ENCODE measurements at regions not wholly inside any gene's neighbourhood (a gene's known extent, or its start where the extent isn't known, plus 50 kb on each side); places are given as distances from the start of the nearest gene placed in this dataset.

- no peak overlapping the region for H3K4me3 ChIP-seq
- WGBS, 2 donors: 82 to 87% methylated on average over 8 to 15 of the region's 15 CpGs
- DNase-seq (peak in 1 of 2 donors; percentile 41), ATAC-seq (ENCODE audit: low FRiP score in 2 of 2) (peak; percentile 35 to 93)
- TF ChIP-seq POLR2A (IDR thresholded peaks at IDR 0.05) (no peak), POLR2AphosphoS5 (IDR thresholded peaks at IDR 0.05) (no peak), CTCF (IDR thresholded peaks at IDR 0.05) (no peak), EP300 (IDR thresholded peaks at IDR 0.05) (no peak)
- peaks cover 0 to 3% (median 0%) of the 10 kb centered on the region in 4 donors for H3K4me1 ChIP-seq
- H3K9me3 ChIP-seq: no peaks in the 10 kb centered on the region
- no peaks in the 10 kb centered on the region for H3K27me3 ChIP-seq
- H3K27ac ChIP-seq: no peak overlapping the region
- no peaks in the 10 kb centered on the region for H3K36me3 ChIP-seq
Measured at GRCh38 chr3:134427400-134428111, 53.3 kb upstream of the AMOTL2 start.

GRCh38 chr3:134426660-134427181, 52.5 kb upstream of the AMOTL2 start:
- peak in 1 of 2 donors; percentile 8 for ATAC-seq (ENCODE audit: low FRiP score in 2 of 2)
- DNase-seq: no peak
- Histone ChIP-seq H3K36me3 (no peaks in the 10 kb centered on the region), H3K9me3 (no peaks in the 10 kb centered on the region), H3K4me3 (no peak overlapping the region), H3K4me1 (peaks cover 0 to 3% (median 0%) of the 10 kb centered on the region in 4 donors), H3K27ac (no peak overlapping the region), H3K27me3 (no peaks in the 10 kb centered on the region)
- TF ChIP-seq EP300 (IDR thresholded peaks at IDR 0.05): no peak
- TF ChIP-seq POLR2A (IDR thresholded peaks at IDR 0.05): no peak
- no peak for TF ChIP-seq POLR2AphosphoS5 (IDR thresholded peaks at IDR 0.05)
- TF ChIP-seq CTCF (IDR thresholded peaks at IDR 0.05): no peak
- WGBS, 2 donors: 93 to 100% methylated on average over 6 to 9 of the region's 9 CpGs

- Histone ChIP-seq H3K4me3 (no peak overlapping the region), H3K4me1 (peaks cover 0 to 3% (median 0%) of the 10 kb centered on the region in 4 donors), H3K36me3 (no peaks in the 10 kb centered on the region), H3K9me3 (no peaks in the 10 kb centered on the region), H3K27me3 (no peaks in the 10 kb centered on the region), H3K27ac (no peak overlapping the region)
- no peak for ATAC-seq (ENCODE audit: low FRiP score in 2 of 2)
- no peak for DNase-seq
- WGBS, 2 donors: 71 to 95% methylated on average over 5 of the region's 5 CpGs
- no peak for TF ChIP-seq POLR2A (IDR thresholded peaks at IDR 0.05)
- no peak for TF ChIP-seq CTCF (IDR thresholded peaks at IDR 0.05)
- no peak for TF ChIP-seq EP300 (IDR thresholded peaks at IDR 0.05)
- TF ChIP-seq POLR2AphosphoS5 (IDR thresholded peaks at IDR 0.05): no peak
Measured at GRCh38 chr3:134425943-134426342, 51.7 kb upstream of the AMOTL2 start.
